ENCODE measurements at regions not wholly inside any gene's neighbourhood (a gene's known extent, or its start where the extent isn't known, plus 50 kb on each side); places are given as distances from the start of the nearest gene placed in this dataset.

GRCh38 chr5:158410976-158411375 lies 552.0 kb upstream of the CLINT1 start:
- DNase-seq = no peak
- TF ChIP-seq, protein P1, sequence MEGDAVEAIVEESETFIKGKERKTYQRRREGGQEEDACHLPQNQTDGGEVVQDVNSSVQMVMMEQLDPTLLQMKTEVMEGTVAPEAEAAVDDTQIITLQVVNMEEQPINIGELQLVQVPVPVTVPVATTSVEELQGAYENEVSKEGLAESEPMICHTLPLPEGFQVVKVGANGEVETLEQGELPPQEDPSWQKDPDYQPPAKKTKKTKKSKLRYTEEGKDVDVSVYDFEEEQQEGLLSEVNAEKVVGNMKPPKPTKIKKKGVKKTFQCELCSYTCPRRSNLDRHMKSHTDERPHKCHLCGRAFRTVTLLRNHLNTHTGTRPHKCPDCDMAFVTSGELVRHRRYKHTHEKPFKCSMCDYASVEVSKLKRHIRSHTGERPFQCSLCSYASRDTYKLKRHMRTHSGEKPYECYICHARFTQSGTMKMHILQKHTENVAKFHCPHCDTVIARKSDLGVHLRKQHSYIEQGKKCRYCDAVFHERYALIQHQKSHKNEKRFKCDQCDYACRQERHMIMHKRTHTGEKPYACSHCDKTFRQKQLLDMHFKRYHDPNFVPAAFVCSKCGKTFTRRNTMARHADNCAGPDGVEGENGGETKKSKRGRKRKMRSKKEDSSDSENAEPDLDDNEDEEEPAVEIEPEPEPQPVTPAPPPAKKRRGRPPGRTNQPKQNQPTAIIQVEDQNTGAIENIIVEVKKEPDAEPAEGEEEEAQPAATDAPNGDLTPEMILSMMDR (IDR thresholded peaks at IDR 0.05; ENCODE audit: partially characterized antibody, unreplicated experiment) = no peak
- Mint-ChIP-seq H3K4me3 (ENCODE audit: unreplicated experiment) (no peak overlapping the region), H3K9me3 (ENCODE audit: unreplicated experiment) (peaks cover 2% of the 10 kb centered on the region), H3K36me3 (ENCODE audit: unreplicated experiment) (no peaks in the 10 kb centered on the region), H3K4me1 (ENCODE audit: low read depth, unreplicated experiment) (peaks cover 2% of the 10 kb centered on the region), H3K27me3 (ENCODE audit: unreplicated experiment) (peaks cover 2% of the 10 kb centered on the region), H3K27ac (ENCODE audit: unreplicated experiment) (no peak overlapping the region)

DNA sequence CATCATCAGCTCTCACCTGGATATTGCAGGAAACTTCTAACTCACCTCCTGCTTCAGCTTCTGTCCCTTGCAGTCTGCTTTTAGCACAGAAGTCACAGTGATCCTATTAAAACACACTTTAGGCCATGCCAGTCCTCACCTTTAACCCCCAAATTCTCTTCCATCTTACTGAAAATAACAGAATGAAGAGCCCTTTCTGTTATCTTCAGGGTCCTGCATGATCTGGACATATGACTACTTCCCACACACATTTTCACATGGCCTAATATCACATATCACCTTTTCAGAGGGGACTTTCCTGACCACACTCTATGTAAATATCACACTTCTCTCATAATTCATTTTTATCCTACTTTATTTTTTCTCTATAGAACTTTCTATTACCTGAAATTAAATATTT lies 550.6 kb upstream of the CLINT1 start:
- H3K36me3 Mint-ChIP-seq (ENCODE audit: unreplicated experiment) = no peaks in the 10 kb centered on the region

GRCh38 chr5:158407824-158408195 lies 548.9 kb upstream of the CLINT1 start:
- Mint-ChIP-seq H3K27me3 (ENCODE audit: unreplicated experiment) (no peaks in the 10 kb centered on the region), H3K27ac (ENCODE audit: unreplicated experiment) (no peak overlapping the region)
- no peak for DNase-seq

More for the DNA sequence above, 550.6 kb upstream of the CLINT1 start:
- no peak for DNase-seq
- Mint-ChIP-seq H3K4me3 (ENCODE audit: unreplicated experiment) (no peak overlapping the region), H3K9me3 (ENCODE audit: unreplicated experiment) (peaks cover 2% of the 10 kb centered on the region), H3K27me3 (ENCODE audit: unreplicated experiment) (no peaks in the 10 kb centered on the region), H3K27ac (ENCODE audit: unreplicated experiment) (no peak overlapping the region), H3K4me1 (ENCODE audit: low read depth, unreplicated experiment) (peaks cover 2% of the 10 kb centered on the region)
- TF ChIP-seq, protein P1 (IDR thresholded peaks at IDR 0.05; ENCODE audit: partially characterized antibody, unreplicated experiment) = no peak

DNA sequence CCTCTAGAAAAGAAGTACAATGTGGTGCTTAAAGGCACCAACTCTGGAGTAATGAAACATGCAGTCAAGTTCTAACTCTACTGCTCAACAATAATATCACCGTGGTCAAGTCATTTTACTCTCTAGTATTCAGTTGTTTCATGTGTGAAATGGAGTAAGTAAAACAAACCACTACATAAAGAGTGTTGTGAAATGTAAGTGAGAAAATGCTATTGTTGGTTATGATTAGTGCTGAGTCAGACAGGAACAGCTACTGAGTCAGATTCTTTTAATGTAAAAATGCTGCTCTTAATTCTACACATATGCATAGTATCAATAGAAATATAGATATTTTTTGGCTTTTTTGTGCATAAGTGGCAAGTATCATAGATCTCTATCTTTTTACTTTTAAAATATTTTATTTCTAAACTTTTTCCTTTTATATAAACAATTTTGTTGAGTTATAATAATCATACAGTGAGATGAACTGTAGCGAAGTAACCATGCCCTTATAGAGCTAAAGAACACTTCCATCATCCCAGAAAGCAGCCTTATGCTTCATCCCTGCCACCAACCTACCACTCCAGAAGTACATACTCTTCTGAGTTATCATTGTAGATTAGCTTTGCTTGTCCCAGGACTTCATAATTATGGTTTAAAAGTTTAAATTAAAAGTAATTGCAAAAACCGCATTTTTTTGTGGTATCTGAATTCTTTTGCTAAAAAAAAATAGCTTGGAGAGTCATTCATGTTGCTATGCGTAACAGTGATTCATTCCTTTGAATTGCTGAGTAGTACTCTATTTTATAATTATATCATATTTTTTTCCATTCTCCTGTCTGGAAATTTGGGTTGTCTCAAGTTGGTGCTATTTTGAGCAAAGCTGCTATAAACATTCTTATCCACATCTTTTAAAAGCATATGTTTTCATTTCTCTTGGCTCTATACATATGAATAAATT lies 548.2 kb upstream of the CLINT1 start:
- Mint-ChIP-seq H3K27me3 (ENCODE audit: unreplicated experiment) (no peaks in the 10 kb centered on the region), H3K4me3 (ENCODE audit: unreplicated experiment) (no peak overlapping the region), H3K27ac (ENCODE audit: unreplicated experiment) (no peak overlapping the region), H3K36me3 (ENCODE audit: unreplicated experiment) (peaks cover 13% of the 10 kb centered on the region), H3K9me3 (ENCODE audit: unreplicated experiment) (peaks cover 2% of the 10 kb centered on the region), H3K4me1 (ENCODE audit: low read depth, unreplicated experiment) (no peaks in the 10 kb centered on the region)
- DNase-seq = no peak
- TF ChIP-seq, protein P1 (IDR thresholded peaks at IDR 0.05; ENCODE audit: partially characterized antibody, unreplicated experiment) = no peak

More at GRCh38 chr5:158407824-158408195, 548.9 kb upstream of the CLINT1 start:
- Mint-ChIP-seq H3K4me1 (ENCODE audit: low read depth, unreplicated experiment) (no peaks in the 10 kb centered on the region), H3K36me3 (ENCODE audit: unreplicated experiment) (peaks cover 13% of the 10 kb centered on the region), H3K9me3 (ENCODE audit: unreplicated experiment) (peaks cover 2% of the 10 kb centered on the region), H3K4me3 (ENCODE audit: unreplicated experiment) (no peak overlapping the region)
- TF ChIP-seq, protein P1 (IDR thresholded peaks at IDR 0.05; ENCODE audit: partially characterized antibody, unreplicated experiment) = no peak

Data from glutamatergic neuron (in vitro differentiated cells).